Neural progenitor cell (in vitro differentiated cells): ENCODE measurements at regions not wholly inside any gene's neighbourhood (a gene's known extent, or its start where the extent isn't known, plus 50 kb on each side); places are given as distances from the start of the nearest gene placed in this dataset.

Source experiments
- CTCF ChIP-seq: fragments of 200-600 bp; sonication (generic); IDR thresholded peaks from 2 replicates; pipeline ENCODE4 v1.5.1; 2017; ENCODE audit warnings: antibody characterized with exemption, mild to moderate bottlenecking
- EZH2 ChIP-seq: fragments of 200-600 bp; sonication (generic); IDR thresholded peaks from 2 replicates; pipeline ENCODE4 v1.6.1; 2017; ENCODE audit warnings: antibody characterized with exemption, mild to moderate bottlenecking, moderate library complexity
- EZH2phosphoT487 ChIP-seq: fragments of 200-600 bp; sonication (generic); IDR thresholded peaks from 2 replicates; pipeline ENCODE4 v1.6.1; 2017; ENCODE audit warnings: antibody characterized with exemption

GRCh38 chr10:56599201-56599600 lies 238.1 kb upstream of the ZWINT start:
- TF ChIP-seq EZH2 (no peak), CTCF (no peak), EZH2phosphoT487 (no peak)
